ENCODE measurements at regions not wholly inside any gene's neighbourhood (a gene's known extent, or its start where the extent isn't known, plus 50 kb on each side); places are given as distances from the start of the nearest gene placed in this dataset.
"Not testable (repeated sequence)": the region's sequence is repeated elsewhere in the genome, so short reads cannot be mapped to it uniquely, and the experiment has no call there.

DNA sequence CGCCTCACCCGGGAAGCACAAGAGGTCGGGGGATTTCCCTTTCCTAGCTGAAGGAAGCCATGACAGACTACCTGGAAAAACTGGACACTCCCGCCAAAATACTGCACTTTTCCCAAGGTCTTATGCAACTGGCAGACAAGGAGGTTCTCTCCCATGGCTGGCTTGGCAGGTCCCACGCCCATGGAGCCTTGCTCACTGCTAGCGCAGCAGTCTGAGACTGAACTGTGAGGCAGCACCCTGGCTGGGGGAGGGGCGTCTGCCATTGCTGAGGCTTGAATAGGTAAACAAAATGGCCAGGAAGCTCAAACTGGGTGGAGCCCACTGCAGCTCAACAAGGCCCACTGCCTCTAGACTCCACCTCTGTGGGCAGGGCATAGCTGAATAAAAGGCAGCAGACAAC, 92.1 kb downstream of the C4BPA start:
- not testable (repeated sequence) for H3K27me3 ChIP-seq (replicated peaks; ENCODE audit: control insufficient read depth, insufficient read depth, low read length); H3K4me3 ChIP-seq (replicated peaks; ENCODE audit: low read depth, low read length); DNase-seq (ENCODE audit: extremely low read depth, insufficient read length); H3K36me3 ChIP-seq (ENCODE audit: control insufficient read depth, insufficient read depth, low read length)

DNA sequence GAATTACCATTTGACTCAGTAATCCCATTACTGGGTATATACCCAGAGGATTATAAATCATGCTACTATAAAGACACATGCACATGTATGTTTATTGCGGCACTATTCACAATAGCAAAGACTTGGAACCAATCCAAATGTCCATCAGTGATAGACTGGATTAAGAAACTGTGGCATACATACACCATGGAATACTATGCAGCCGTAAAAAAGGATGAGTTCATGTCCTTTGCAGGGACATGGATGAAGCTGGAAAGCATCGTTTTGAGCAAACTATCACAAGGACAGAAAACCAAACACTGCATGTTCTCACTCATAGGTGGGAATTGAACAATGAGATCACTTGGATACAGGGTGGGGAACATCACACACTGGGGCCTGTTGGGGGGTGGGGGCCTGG, 97.5 kb downstream of the C4BPA start:
- not testable (repeated sequence) for H3K36me3 ChIP-seq (ENCODE audit: control insufficient read depth, insufficient read depth, low read length); H3K4me3 ChIP-seq (replicated peaks; ENCODE audit: low read depth, low read length); H3K27me3 ChIP-seq (replicated peaks; ENCODE audit: control insufficient read depth, insufficient read depth, low read length); DNase-seq (ENCODE audit: extremely low read depth, insufficient read length)

DNA sequence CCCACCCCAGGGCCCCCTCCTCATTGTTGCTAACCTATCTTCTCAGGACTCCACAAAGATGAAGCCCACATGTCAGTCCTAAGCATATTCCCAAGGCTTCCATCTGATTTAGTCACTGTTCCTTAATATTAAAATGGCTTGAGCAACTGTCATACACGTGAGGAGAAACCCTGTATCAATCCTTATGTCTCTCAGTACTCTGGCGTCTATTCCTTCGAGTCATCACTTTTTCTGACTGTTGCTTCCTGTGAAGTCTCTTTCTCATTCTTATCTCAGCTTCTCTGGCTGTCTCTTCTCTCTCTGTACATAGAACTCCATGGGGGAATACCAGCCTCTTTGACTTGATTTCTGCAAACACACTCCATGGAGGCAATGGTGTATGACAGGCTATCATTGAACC, 98.4 kb downstream of the C4BPA start:
- Histone ChIP-seq H3K27me3 (replicated peaks; ENCODE audit: control insufficient read depth, insufficient read depth, low read length) (no peaks in the 10 kb centered on the region), H3K4me3 (replicated peaks; ENCODE audit: low read depth, low read length) (no peak overlapping the region), H3K36me3 (ENCODE audit: control insufficient read depth, insufficient read depth, low read length) (no peaks in the 10 kb centered on the region)
- TF ChIP-seq, protein P1, sequence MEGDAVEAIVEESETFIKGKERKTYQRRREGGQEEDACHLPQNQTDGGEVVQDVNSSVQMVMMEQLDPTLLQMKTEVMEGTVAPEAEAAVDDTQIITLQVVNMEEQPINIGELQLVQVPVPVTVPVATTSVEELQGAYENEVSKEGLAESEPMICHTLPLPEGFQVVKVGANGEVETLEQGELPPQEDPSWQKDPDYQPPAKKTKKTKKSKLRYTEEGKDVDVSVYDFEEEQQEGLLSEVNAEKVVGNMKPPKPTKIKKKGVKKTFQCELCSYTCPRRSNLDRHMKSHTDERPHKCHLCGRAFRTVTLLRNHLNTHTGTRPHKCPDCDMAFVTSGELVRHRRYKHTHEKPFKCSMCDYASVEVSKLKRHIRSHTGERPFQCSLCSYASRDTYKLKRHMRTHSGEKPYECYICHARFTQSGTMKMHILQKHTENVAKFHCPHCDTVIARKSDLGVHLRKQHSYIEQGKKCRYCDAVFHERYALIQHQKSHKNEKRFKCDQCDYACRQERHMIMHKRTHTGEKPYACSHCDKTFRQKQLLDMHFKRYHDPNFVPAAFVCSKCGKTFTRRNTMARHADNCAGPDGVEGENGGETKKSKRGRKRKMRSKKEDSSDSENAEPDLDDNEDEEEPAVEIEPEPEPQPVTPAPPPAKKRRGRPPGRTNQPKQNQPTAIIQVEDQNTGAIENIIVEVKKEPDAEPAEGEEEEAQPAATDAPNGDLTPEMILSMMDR (IDR thresholded peaks at IDR 0.05; ENCODE audit: insufficient read depth, low read length, poor library complexity, severe bottlenecking) = no peak
- no peak for DNase-seq (ENCODE audit: extremely low read depth, insufficient read length)

DNA sequence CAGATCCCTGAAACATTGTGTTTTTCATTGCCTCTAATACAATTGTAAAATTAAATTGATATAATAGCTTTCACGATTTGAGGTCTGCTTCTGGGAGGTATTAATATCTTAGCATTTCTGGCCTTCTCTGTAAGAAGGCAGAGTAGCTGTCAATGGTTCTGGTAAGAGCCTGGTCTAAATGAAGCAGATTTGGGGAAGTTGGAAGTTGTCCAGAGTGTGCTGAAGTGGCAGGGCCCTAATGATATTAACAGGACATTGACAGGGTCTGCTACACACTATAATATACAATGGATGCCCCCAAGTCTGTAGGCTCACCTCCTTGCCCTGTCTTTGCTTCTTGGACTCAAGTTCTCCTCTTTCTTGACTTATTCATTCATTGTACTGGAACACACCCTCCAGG, 99.5 kb downstream of the C4BPA start:
- TF ChIP-seq, protein P1 (IDR thresholded peaks at IDR 0.05; ENCODE audit: insufficient read depth, low read length, poor library complexity, severe bottlenecking) = no peak
- Histone ChIP-seq H3K4me3 (replicated peaks; ENCODE audit: low read depth, low read length) (no peak overlapping the region), H3K27me3 (replicated peaks; ENCODE audit: control insufficient read depth, insufficient read depth, low read length) (no peaks in the 10 kb centered on the region), H3K36me3 (ENCODE audit: control insufficient read depth, insufficient read depth, low read length) (no peaks in the 10 kb centered on the region)
- DNase-seq (ENCODE audit: extremely low read depth, insufficient read length) = no peak

DNA sequence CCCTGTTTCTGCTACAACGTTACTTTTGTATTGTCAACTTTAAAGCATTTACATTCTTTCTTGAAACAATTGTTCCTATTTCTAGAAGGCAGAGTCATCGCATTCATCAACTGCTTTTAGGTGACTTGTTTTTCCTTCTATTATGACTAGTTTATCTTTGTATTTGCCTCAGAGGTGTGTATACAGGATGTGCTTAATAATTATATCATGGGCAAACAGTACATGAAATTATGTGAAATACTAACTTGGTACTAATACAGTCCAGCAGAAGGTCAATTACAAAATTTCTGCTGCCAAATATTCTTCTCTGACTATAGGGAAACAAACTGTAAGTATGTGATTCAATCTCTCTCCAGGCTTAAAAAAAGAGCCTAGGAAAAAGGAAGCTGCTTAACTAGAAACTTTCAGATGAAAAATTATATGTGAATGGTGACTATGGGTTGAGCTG, 101.6 kb downstream of the C4BPA start:
- Histone ChIP-seq H3K36me3 (ENCODE audit: control insufficient read depth, insufficient read depth, low read length) (no peaks in the 10 kb centered on the region), H3K4me3 (replicated peaks; ENCODE audit: low read depth, low read length) (no peak overlapping the region), H3K27me3 (replicated peaks; ENCODE audit: control insufficient read depth, insufficient read depth, low read length) (no peaks in the 10 kb centered on the region)
- DNase-seq (ENCODE audit: extremely low read depth, insufficient read length) = no peak
- TF ChIP-seq, protein P1 (IDR thresholded peaks at IDR 0.05; ENCODE audit: insufficient read depth, low read length, poor library complexity, severe bottlenecking) = no peak

DNA sequence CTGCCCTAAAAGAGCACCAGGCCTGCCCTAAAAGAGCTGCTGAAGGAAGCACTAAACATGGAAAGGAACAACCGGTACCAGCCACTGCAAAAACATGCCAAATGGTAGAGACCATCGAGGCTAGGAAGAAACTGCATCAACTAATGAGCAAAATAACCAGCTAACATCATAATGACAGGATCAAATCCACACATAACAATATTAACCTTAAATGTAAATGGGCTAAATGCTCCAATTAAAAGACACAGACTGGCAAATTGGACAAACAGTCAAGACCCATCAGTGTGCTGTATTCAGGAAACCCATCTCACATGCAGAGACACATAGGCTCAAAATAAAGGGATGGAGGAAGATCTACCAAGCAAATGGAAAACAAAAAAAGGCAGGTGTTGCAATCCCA, 104.7 kb downstream of the C4BPA start:
- not testable (repeated sequence) for H3K36me3 ChIP-seq (ENCODE audit: control insufficient read depth, insufficient read depth, low read length); DNase-seq (ENCODE audit: extremely low read depth, insufficient read length); H3K27me3 ChIP-seq (replicated peaks; ENCODE audit: control insufficient read depth, insufficient read depth, low read length); H3K4me3 ChIP-seq (replicated peaks; ENCODE audit: low read depth, low read length)

DNA sequence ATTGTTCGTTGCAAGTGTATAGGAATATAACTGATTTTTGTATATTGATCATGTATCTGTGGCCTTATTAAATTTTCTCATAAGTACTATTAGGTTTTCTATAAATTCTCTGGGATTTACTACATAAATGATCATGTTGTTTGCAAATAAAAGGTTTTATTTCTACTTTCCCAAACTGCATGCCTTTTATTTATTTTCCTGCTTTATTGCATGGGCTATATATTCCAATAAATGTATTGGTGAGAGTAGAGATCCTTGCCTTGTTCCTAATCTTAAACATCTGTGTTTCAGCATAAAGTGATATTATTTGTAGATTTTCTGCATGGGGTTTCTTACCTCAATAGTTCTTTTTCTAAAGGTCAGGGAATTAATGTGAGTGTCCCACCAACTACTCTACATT, 107.0 kb upstream of the CD55 start:
- H3K4me3 ChIP-seq (replicated peaks; ENCODE audit: low read depth, low read length) = no peak overlapping the region
- no peaks in the 10 kb centered on the region for H3K36me3 ChIP-seq (ENCODE audit: control insufficient read depth, insufficient read depth, low read length)
- TF ChIP-seq, protein P1 (IDR thresholded peaks at IDR 0.05; ENCODE audit: insufficient read depth, low read length, poor library complexity, severe bottlenecking) = no peak
- no peaks in the 10 kb centered on the region for H3K27me3 ChIP-seq (replicated peaks; ENCODE audit: control insufficient read depth, insufficient read depth, low read length)
- no peak for DNase-seq (ENCODE audit: extremely low read depth, insufficient read length)
